GM12874 (cell line): ENCODE measurements at regions not wholly inside any gene's neighbourhood (a gene's known extent, or its start where the extent isn't known, plus 50 kb on each side); places are given as distances from the start of the nearest gene placed in this dataset.

Experiments
- TF ChIP-seq, protein P1 (sequence below): IDR thresholded peaks from 2 replicates; pipeline ENCODE4 v1.5.1; 2011; ENCODE audit warnings: low read depth, mild to moderate bottlenecking, control low read depth, low read length, moderate library complexity; ENCODE audit not compliant: insufficient read depth

DNA sequence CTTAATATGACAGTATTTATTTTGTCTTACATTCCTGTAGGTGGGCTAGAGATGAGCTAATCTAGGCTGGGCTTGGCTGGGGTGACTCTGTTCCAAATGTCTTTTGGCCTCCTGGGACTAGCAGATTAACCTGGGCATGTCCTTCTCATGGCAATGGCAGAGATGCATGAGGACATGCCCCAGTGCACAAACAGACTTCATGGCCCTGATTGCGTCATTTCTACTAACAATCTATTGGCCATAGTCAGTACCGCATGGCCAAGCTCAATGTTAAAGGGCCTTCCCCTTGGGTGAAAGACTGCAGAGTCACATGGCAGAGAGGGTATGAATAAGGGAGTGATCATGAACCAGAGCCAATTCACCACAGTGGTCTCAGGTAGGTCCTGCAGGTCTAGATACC lies 313.4 kb downstream of the MSX2 start:
- TF ChIP-seq, protein P1, sequence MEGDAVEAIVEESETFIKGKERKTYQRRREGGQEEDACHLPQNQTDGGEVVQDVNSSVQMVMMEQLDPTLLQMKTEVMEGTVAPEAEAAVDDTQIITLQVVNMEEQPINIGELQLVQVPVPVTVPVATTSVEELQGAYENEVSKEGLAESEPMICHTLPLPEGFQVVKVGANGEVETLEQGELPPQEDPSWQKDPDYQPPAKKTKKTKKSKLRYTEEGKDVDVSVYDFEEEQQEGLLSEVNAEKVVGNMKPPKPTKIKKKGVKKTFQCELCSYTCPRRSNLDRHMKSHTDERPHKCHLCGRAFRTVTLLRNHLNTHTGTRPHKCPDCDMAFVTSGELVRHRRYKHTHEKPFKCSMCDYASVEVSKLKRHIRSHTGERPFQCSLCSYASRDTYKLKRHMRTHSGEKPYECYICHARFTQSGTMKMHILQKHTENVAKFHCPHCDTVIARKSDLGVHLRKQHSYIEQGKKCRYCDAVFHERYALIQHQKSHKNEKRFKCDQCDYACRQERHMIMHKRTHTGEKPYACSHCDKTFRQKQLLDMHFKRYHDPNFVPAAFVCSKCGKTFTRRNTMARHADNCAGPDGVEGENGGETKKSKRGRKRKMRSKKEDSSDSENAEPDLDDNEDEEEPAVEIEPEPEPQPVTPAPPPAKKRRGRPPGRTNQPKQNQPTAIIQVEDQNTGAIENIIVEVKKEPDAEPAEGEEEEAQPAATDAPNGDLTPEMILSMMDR = no peak

DNA sequence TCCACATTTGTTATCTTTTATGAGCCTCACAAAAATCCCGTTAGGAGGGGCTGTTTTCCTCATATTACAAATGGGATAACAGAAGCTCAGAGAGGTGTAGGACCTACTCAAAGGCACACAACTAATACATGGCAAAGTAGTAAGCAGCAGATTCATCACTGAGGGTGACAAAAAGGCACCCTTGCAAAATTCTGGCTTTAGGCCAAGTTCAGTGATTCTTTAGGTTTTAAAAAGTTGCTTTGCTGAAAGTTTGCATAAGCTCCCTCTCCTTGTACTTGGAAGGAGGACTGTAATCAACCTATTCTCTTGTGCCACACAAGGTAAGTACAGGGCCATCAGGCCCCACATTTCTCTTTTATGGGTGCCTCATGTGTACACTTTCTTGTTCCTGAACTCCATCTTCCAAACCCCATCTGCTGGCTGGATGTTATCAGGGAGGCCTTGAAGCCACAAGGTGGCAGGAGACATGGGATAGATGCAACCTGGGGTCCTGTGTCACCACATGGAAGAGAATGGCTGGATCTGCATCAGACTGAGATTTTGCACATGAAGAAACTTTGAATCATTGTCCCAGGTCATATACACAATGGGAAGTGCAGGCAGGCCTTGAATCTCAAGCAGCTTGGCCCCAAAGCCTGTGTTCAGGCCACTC lies 311.6 kb downstream of the MSX2 start:
- TF ChIP-seq, protein P1 = no peak

DNA sequence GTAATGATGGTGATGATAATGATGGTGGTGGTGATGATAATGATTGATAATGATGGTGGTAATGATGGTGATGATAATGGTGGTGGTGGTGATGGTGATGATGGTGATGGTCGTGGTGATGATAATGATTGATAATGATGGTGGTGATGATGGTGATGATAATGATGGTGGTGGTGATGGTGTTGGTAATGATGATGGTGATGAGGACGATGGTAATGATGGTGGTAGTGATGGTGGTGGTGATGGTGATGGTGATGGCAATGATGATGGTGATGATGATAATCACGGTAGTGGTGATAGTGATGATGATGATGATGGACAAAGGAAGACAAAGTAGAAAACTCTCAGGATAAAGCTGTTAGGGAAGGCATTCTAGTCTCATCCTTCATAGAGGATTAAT lies 310.5 kb downstream of the MSX2 start:
- TF ChIP-seq, protein P1 = no peak

DNA sequence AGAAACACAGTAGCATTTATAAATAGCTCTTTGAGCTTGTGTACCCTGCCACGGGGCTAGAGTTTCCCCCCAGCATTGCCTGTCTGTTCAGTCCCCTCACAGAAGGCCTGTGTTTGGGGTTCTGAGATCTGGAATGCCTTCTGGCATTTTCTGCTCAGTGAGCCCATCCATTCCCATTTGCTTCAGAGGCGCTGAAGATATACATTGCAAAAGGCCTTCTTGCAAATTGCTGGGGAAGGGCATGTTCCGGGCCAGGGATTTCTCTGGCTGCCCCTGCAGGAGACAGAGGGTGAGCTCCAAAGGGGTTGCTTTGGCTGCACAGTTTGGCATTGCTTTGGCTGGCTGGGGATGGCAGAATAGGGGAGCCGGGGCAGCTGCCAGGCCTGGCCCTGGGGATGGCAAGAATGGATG lies 308.4 kb downstream of the MSX2 start:
- TF ChIP-seq, protein P1 = no peak

DNA sequence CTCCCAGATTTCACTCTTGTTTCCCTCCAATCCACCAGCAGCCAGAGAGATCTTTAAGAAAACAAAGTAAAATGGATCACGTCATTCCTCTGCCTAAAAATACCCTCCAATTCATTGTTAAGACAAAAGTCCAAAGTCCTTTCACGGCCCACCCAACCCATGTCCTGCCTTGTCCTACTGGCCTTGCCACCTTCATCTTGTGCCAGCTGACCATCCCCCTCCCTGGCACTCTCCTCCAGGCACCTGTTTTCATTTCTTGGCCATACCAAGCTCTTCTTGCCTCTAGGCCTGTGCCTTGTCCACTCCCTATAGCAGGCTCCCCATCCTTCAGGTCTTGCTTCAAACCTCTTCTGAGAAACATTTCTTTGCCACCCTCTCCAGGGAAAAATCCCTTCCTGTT lies 307.6 kb downstream of the MSX2 start:
- TF ChIP-seq, protein P1 = no peak

DNA sequence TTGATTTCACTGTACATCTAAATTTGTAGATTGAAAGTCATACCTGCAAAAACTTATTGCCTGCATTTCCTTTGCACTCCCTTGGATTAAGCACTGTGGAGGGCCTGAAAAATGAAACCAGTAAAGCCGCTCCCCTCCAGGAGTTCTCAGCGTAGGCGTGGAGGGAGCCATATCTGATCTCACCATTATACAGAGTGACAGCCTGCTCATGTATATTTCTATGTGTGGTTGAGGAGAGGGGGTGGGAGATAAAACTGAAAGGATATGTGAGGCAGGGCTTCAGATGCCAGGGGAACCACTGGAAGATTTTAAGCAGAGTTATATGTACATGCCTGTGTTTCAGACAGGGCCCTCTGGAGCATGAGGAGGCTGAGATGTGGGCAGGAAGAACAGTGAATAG lies 303.0 kb downstream of the MSX2 start:
- TF ChIP-seq, protein P1 = no peak

DNA sequence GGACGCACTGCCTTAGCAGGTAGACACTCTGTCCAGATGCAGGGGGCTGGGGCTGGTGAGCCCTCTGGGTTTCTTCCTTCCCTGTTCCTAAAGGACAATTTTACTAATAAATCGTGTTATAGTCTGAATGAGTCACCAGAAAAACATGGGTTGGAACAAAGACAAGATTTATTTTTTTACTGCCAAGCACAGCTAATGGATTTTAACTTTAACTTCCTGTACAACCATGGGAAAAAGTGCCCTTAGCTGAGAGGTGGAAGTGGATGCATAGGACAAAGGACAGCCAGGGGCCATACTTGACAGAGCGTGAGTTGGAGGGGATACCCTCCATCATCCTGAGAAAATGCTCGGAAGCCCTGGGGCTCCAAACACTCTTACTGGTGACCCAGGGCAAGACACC lies 300.7 kb downstream of the MSX2 start:
- TF ChIP-seq, protein P1 = no peak
